ENCODE measurements at regions not wholly inside any gene's neighbourhood (a gene's known extent, or its start where the extent isn't known, plus 50 kb on each side); places are given as distances from the start of the nearest gene placed in this dataset.

GRCh38 chr2:211157211-211157610 lies 600.8 kb downstream of the CPS1 start:
- H3K9me3 ChIP-seq (ENCODE audit: insufficient read depth, low read depth, low read length): no peaks in the 10 kb centered on the region
- no peaks in the 10 kb centered on the region for H3K36me3 ChIP-seq (ENCODE audit: insufficient read depth, low read depth, low read length)
- H3K27ac ChIP-seq (ENCODE audit: low read length): no peak overlapping the region
- no peaks in the 10 kb centered on the region for H3K4me1 ChIP-seq (ENCODE audit: insufficient read depth, low read length)
- H3K4me3 ChIP-seq (ENCODE audit: low read length): no peak overlapping the region
- no peak overlapping the region for H3K9ac ChIP-seq (ENCODE audit: low read depth, low read length)
- no peaks in the 10 kb centered on the region for H3K27me3 ChIP-seq (ENCODE audit: insufficient read depth, low read length)

GRCh38 chr2:211157856-211158463 lies 601.6 kb downstream of the CPS1 start:
- Histone ChIP-seq H3K27ac (ENCODE audit: low read length) (no peak overlapping the region), H3K27me3 (ENCODE audit: insufficient read depth, low read length) (no peaks in the 10 kb centered on the region), H3K4me3 (ENCODE audit: low read length) (no peak overlapping the region), H3K36me3 (ENCODE audit: insufficient read depth, low read depth, low read length) (no peaks in the 10 kb centered on the region), H3K4me1 (ENCODE audit: insufficient read depth, low read length) (no peaks in the 10 kb centered on the region), H3K9me3 (ENCODE audit: insufficient read depth, low read depth, low read length) (no peaks in the 10 kb centered on the region), H3K9ac (ENCODE audit: low read depth, low read length) (no peak overlapping the region)

GRCh38 chr2:211159972-211160371 lies 603.6 kb downstream of the CPS1 start:
- no peak overlapping the region for H3K27ac ChIP-seq (ENCODE audit: low read length)
- no peaks in the 10 kb centered on the region for H3K27me3 ChIP-seq (ENCODE audit: insufficient read depth, low read length)
- H3K4me3 ChIP-seq (ENCODE audit: low read length): no peak overlapping the region
- no peak overlapping the region for H3K9ac ChIP-seq (ENCODE audit: low read depth, low read length)
- no peaks in the 10 kb centered on the region for H3K36me3 ChIP-seq (ENCODE audit: insufficient read depth, low read depth, low read length)
- no peaks in the 10 kb centered on the region for H3K4me1 ChIP-seq (ENCODE audit: insufficient read depth, low read length)
- no peaks in the 10 kb centered on the region for H3K9me3 ChIP-seq (ENCODE audit: insufficient read depth, low read depth, low read length)

GRCh38 chr2:211161236-211161635 lies 604.8 kb downstream of the CPS1 start:
- Histone ChIP-seq H3K9ac (ENCODE audit: low read depth, low read length) (no peak overlapping the region), H3K9me3 (ENCODE audit: insufficient read depth, low read depth, low read length) (no peaks in the 10 kb centered on the region), H3K4me3 (ENCODE audit: low read length) (no peak overlapping the region), H3K4me1 (ENCODE audit: insufficient read depth, low read length) (no peaks in the 10 kb centered on the region), H3K27ac (ENCODE audit: low read length) (no peak overlapping the region), H3K27me3 (ENCODE audit: insufficient read depth, low read length) (no peaks in the 10 kb centered on the region), H3K36me3 (ENCODE audit: insufficient read depth, low read depth, low read length) (no peaks in the 10 kb centered on the region)

GRCh38 chr2:211162911-211163310 lies 606.5 kb downstream of the CPS1 start:
- no peak overlapping the region for H3K27ac ChIP-seq (ENCODE audit: low read length)
- H3K4me3 ChIP-seq (ENCODE audit: low read length): no peak overlapping the region
- H3K9ac ChIP-seq (ENCODE audit: low read depth, low read length): no peak overlapping the region
- H3K9me3 ChIP-seq (ENCODE audit: insufficient read depth, low read depth, low read length): no peaks in the 10 kb centered on the region
- H3K4me1 ChIP-seq (ENCODE audit: insufficient read depth, low read length): no peaks in the 10 kb centered on the region
- H3K36me3 ChIP-seq (ENCODE audit: insufficient read depth, low read depth, low read length): no peaks in the 10 kb centered on the region
- H3K27me3 ChIP-seq (ENCODE audit: insufficient read depth, low read length): no peaks in the 10 kb centered on the region

- Histone ChIP-seq H3K27me3 (ENCODE audit: insufficient read depth, low read length) (no peaks in the 10 kb centered on the region), H3K4me1 (ENCODE audit: insufficient read depth, low read length) (no peaks in the 10 kb centered on the region), H3K36me3 (ENCODE audit: insufficient read depth, low read depth, low read length) (no peaks in the 10 kb centered on the region), H3K9ac (ENCODE audit: low read depth, low read length) (no peak overlapping the region), H3K4me3 (ENCODE audit: low read length) (no peak overlapping the region), H3K9me3 (ENCODE audit: insufficient read depth, low read depth, low read length) (no peaks in the 10 kb centered on the region), H3K27ac (ENCODE audit: low read length) (no peak overlapping the region)
These were observed 614.4 kb downstream of the CPS1 start for GRCh38 chr2:211170843-211171242.

GRCh38 chr2:211174021-211174420 lies 617.6 kb downstream of the CPS1 start:
- H3K27ac ChIP-seq (ENCODE audit: low read length): no peak overlapping the region
- no peaks in the 10 kb centered on the region for H3K36me3 ChIP-seq (ENCODE audit: insufficient read depth, low read depth, low read length)
- H3K4me1 ChIP-seq (ENCODE audit: insufficient read depth, low read length): no peaks in the 10 kb centered on the region
- no peaks in the 10 kb centered on the region for H3K27me3 ChIP-seq (ENCODE audit: insufficient read depth, low read length)
- no peaks in the 10 kb centered on the region for H3K9me3 ChIP-seq (ENCODE audit: insufficient read depth, low read depth, low read length)
- no peak overlapping the region for H3K4me3 ChIP-seq (ENCODE audit: low read length)
- no peak overlapping the region for H3K9ac ChIP-seq (ENCODE audit: low read depth, low read length)

GRCh38 chr2:211174631-211175030 lies 618.2 kb downstream of the CPS1 start:
- no peaks in the 10 kb centered on the region for H3K4me1 ChIP-seq (ENCODE audit: insufficient read depth, low read length)
- H3K27me3 ChIP-seq (ENCODE audit: insufficient read depth, low read length): no peaks in the 10 kb centered on the region
- H3K36me3 ChIP-seq (ENCODE audit: insufficient read depth, low read depth, low read length): no peaks in the 10 kb centered on the region
- no peaks in the 10 kb centered on the region for H3K9me3 ChIP-seq (ENCODE audit: insufficient read depth, low read depth, low read length)
- H3K9ac ChIP-seq (ENCODE audit: low read depth, low read length): no peak overlapping the region
- H3K27ac ChIP-seq (ENCODE audit: low read length): no peak overlapping the region
- no peak overlapping the region for H3K4me3 ChIP-seq (ENCODE audit: low read length)

- no peaks in the 10 kb centered on the region for H3K27me3 ChIP-seq (ENCODE audit: insufficient read depth, low read length)
- H3K9me3 ChIP-seq (ENCODE audit: insufficient read depth, low read depth, low read length): no peaks in the 10 kb centered on the region
- H3K4me1 ChIP-seq (ENCODE audit: insufficient read depth, low read length): no peaks in the 10 kb centered on the region
- H3K36me3 ChIP-seq (ENCODE audit: insufficient read depth, low read depth, low read length): no peaks in the 10 kb centered on the region
- no peak overlapping the region for H3K4me3 ChIP-seq (ENCODE audit: low read length)
- no peak overlapping the region for H3K27ac ChIP-seq (ENCODE audit: low read length)
- no peak overlapping the region for H3K9ac ChIP-seq (ENCODE audit: low read depth, low read length)
These were observed 619.6 kb downstream of the CPS1 start for GRCh38 chr2:211175956-211176355.

- Histone ChIP-seq H3K27ac (ENCODE audit: low read length) (no peak overlapping the region), H3K4me1 (ENCODE audit: insufficient read depth, low read length) (no peaks in the 10 kb centered on the region), H3K9me3 (ENCODE audit: insufficient read depth, low read depth, low read length) (no peaks in the 10 kb centered on the region), H3K36me3 (ENCODE audit: insufficient read depth, low read depth, low read length) (no peaks in the 10 kb centered on the region), H3K9ac (ENCODE audit: low read depth, low read length) (no peak overlapping the region), H3K27me3 (ENCODE audit: insufficient read depth, low read length) (no peaks in the 10 kb centered on the region), H3K4me3 (ENCODE audit: low read length) (no peak overlapping the region)
These were observed 620.2 kb downstream of the CPS1 start for GRCh38 chr2:211176514-211177141.

GRCh38 chr2:211181626-211182025 lies 625.2 kb downstream of the CPS1 start:
- Histone ChIP-seq H3K36me3 (ENCODE audit: insufficient read depth, low read depth, low read length) (no peaks in the 10 kb centered on the region), H3K4me1 (ENCODE audit: insufficient read depth, low read length) (no peaks in the 10 kb centered on the region), H3K9me3 (ENCODE audit: insufficient read depth, low read depth, low read length) (no peaks in the 10 kb centered on the region)

GRCh38 chr2:211187602-211188001 lies 631.2 kb downstream of the CPS1 start:
- no peak overlapping the region for H3K9ac ChIP-seq (ENCODE audit: low read depth, low read length)
- no peaks in the 10 kb centered on the region for H3K36me3 ChIP-seq (ENCODE audit: insufficient read depth, low read depth, low read length)
- H3K9me3 ChIP-seq (ENCODE audit: insufficient read depth, low read depth, low read length): no peaks in the 10 kb centered on the region
- no peaks in the 10 kb centered on the region for H3K27me3 ChIP-seq (ENCODE audit: insufficient read depth, low read length)
- no peaks in the 10 kb centered on the region for H3K4me1 ChIP-seq (ENCODE audit: insufficient read depth, low read length)
- no peak overlapping the region for H3K27ac ChIP-seq (ENCODE audit: low read length)
- H3K4me3 ChIP-seq (ENCODE audit: low read length): no peak overlapping the region

More at GRCh38 chr2:211181626-211182025, 625.2 kb downstream of the CPS1 start:
- Histone ChIP-seq H3K27ac (ENCODE audit: low read length) (no peak overlapping the region), H3K4me3 (ENCODE audit: low read length) (no peak overlapping the region), H3K9ac (ENCODE audit: low read depth, low read length) (no peak overlapping the region), H3K27me3 (ENCODE audit: insufficient read depth, low read length) (no peaks in the 10 kb centered on the region)

Measured in iPS-20b (cell line).